KOPT-K1 (cell line): ENCODE measurements at regions not wholly inside any gene's neighbourhood (a gene's known extent, or its start where the extent isn't known, plus 50 kb on each side); places are given as distances from the start of the nearest gene placed in this dataset.

Source experiments
- H3K27ac ChIP-seq: fragments of 200-600 bp; sonication (generic); 2 replicates; pipeline ENCODE4 v1.5.1; 2016; ENCODE audit warnings: antibody characterized with exemption, mild to moderate bottlenecking, low read depth, low read length; ENCODE audit not compliant: poor library complexity, severe bottlenecking
- H3K36me3 ChIP-seq: fragments of 200-600 bp; sonication (generic); 2 replicates; pipeline ENCODE4 v1.5.1; 2017; ENCODE audit warnings: antibody characterized with exemption, mild to moderate bottlenecking, low read length, moderate library complexity; ENCODE audit not compliant: insufficient read depth
- H3K9me3 ChIP-seq: fragments of 200-600 bp; sonication (generic); 2 replicates; pipeline ENCODE4 v1.5.1; 2017; ENCODE audit warnings: antibody characterized with exemption, low read length, mild to moderate bottlenecking; ENCODE audit not compliant: insufficient read depth, poor library complexity, severe bottlenecking

GRCh38 chr3:99191186-99191585, 289.7 kb upstream of the DCBLD2 start:
- H3K9me3 ChIP-seq, result peaks cover 12% of the 10 kb centered on the region
- H3K36me3 ChIP-seq, result no peaks in the 10 kb centered on the region
- H3K27ac ChIP-seq, result no peak overlapping the region

GRCh38 chr3:99188936-99189335, 287.4 kb upstream of the DCBLD2 start:
- no peak overlapping the region for H3K27ac ChIP-seq
- peaks cover 6% of the 10 kb centered on the region for H3K9me3 ChIP-seq
- no peaks in the 10 kb centered on the region for H3K36me3 ChIP-seq

- H3K36me3 ChIP-seq, result no peaks in the 10 kb centered on the region
Measured at GRCh38 chr3:99186016-99186415, 284.5 kb upstream of the DCBLD2 start.

GRCh38 chr3:99176169-99176964, 274.9 kb upstream of the DCBLD2 start:
- Histone ChIP-seq H3K9me3 (no peaks in the 10 kb centered on the region), H3K36me3 (no peaks in the 10 kb centered on the region), H3K27ac (no peak overlapping the region)

More at GRCh38 chr3:99186016-99186415, 284.5 kb upstream of the DCBLD2 start:
- H3K9me3 ChIP-seq, result no peaks in the 10 kb centered on the region
- no peak overlapping the region for H3K27ac ChIP-seq

- Histone ChIP-seq H3K27ac (no peak overlapping the region), H3K36me3 (no peaks in the 10 kb centered on the region), H3K9me3 (no peaks in the 10 kb centered on the region)
Measured at GRCh38 chr3:99175276-99175812, 273.8 kb upstream of the DCBLD2 start.

GRCh38 chr3:99172736-99173657, 271.5 kb upstream of the DCBLD2 start:
- H3K36me3 ChIP-seq, result no peaks in the 10 kb centered on the region
- no peaks in the 10 kb centered on the region for H3K9me3 ChIP-seq
- H3K27ac ChIP-seq, result no peak overlapping the region

GRCh38 chr3:99171800-99172199, 270.3 kb upstream of the DCBLD2 start:
- no peak overlapping the region for H3K27ac ChIP-seq
- no peaks in the 10 kb centered on the region for H3K36me3 ChIP-seq
- H3K9me3 ChIP-seq, result no peaks in the 10 kb centered on the region

GRCh38 chr3:99170867-99171517, 269.5 kb upstream of the DCBLD2 start:
- H3K9me3 ChIP-seq, result no peaks in the 10 kb centered on the region
- no peaks in the 10 kb centered on the region for H3K36me3 ChIP-seq
- no peak overlapping the region for H3K27ac ChIP-seq

- H3K36me3 ChIP-seq, result no peaks in the 10 kb centered on the region
- no peak overlapping the region for H3K27ac ChIP-seq
- H3K9me3 ChIP-seq, result no peaks in the 10 kb centered on the region
Measured at GRCh38 chr3:99167071-99167470, 265.6 kb upstream of the DCBLD2 start.

- H3K27ac ChIP-seq, result no peak overlapping the region
- H3K36me3 ChIP-seq, result no peaks in the 10 kb centered on the region
- H3K9me3 ChIP-seq, result peaks cover 21% of the 10 kb centered on the region
Measured at GRCh38 chr3:99163314-99163713, 261.8 kb upstream of the DCBLD2 start.

- peaks cover 22% of the 10 kb centered on the region for H3K9me3 ChIP-seq
- H3K36me3 ChIP-seq, result no peaks in the 10 kb centered on the region
- no peak overlapping the region for H3K27ac ChIP-seq
Measured at GRCh38 chr3:99159220-99159762, 257.8 kb upstream of the DCBLD2 start.

GRCh38 chr3:99145031-99145430, 243.5 kb upstream of the DCBLD2 start:
- no peaks in the 10 kb centered on the region for H3K9me3 ChIP-seq
- no peaks in the 10 kb centered on the region for H3K36me3 ChIP-seq
- no peak overlapping the region for H3K27ac ChIP-seq

GRCh38 chr3:99143493-99143892, 242.0 kb upstream of the DCBLD2 start:
- no peak overlapping the region for H3K27ac ChIP-seq
- H3K36me3 ChIP-seq, result no peaks in the 10 kb centered on the region
- H3K9me3 ChIP-seq, result no peaks in the 10 kb centered on the region

- no peaks in the 10 kb centered on the region for H3K36me3 ChIP-seq
- no peak overlapping the region for H3K27ac ChIP-seq
Measured at GRCh38 chr3:99134986-99135385, 233.5 kb upstream of the DCBLD2 start.

More at GRCh38 chr3:99134986-99135385, 233.5 kb upstream of the DCBLD2 start:
- no peaks in the 10 kb centered on the region for H3K9me3 ChIP-seq
